Left renal cortex interstitium (tissue), 4 donors: ENCODE measurements at regions not wholly inside any gene's neighbourhood (a gene's known extent, or its start where the extent isn't known, plus 50 kb on each side); places are given as distances from the start of the nearest gene placed in this dataset.
"Not testable (repeated sequence)": the region's sequence is repeated elsewhere in the genome, so short reads cannot be mapped to it uniquely, and the experiment has no call there.

Experiments used
- DNase-seq, 4 donors: peaks; one replicate each; pipeline ENCODE4 v3.0.0-alpha.2; 2013; ENCODE audit warnings: low read depth in 4 of 4, low spot score in 2 of 4, missing footprints in 1 of 4

DNA sequence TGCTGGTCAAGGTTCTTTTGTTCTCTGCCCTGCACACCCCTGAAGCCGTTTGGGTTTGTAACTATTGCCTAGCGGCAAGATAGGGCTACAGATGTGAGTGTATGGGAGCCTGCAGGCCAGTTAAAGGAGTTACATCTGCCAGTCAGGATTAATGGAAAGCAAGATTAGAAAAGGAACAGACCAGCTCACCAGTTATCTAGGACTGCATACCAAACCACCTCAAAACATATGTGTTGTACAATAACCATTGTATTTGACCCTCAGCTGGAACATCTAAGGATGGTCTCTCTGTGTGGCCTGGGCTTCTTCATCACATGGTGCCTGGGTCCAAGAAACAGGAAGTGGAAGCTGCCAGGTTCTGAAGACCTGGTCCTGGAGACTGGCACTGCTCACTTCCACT lies 52.5 kb upstream of the FBXO28 start:
- DNase-seq: no peak

DNA sequence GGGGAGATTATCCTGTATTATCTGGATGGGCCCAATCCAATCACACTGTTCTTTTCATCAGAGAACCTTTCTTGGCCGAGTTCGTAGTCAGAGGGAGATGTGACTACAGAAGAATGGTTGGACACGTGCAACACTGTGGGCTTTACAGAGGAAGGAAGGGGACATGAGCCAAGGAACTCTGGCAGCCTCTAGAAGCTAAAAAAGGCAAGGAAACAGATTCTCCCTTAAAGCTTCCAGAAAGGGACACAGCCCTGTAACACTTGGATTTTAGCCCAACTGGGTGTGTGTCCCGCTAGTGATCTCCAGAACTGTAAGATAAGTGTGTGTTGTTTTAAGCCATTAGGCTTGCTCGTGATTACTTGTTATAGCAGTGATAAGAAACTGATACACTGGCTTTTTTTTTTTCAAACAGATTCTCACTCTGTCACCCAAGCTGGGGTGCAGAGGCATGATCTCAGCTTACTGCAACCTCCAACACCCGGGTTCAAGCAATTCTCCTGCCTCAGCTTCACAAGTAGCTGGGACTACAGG lies 53.9 kb upstream of the FBXO28 start:
- no peak for DNase-seq

DNA sequence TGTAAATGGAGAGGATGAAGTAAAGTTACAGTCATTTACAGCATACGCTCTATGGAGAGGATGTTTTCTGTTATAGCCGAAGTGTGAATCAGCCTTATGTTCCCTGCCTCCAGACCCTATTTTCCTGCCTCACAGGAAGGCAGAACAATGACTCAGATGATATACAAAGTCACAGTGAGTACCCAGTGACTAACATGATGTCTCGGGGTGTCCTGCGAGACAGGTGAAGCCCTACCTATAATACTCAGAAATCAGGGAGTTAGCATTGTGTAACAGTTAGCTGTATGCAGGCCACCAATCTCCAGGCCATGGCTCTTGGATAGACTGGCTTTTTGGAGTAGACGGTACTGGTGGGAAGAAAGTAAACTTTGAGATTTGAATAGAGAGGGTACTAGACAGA lies 55.6 kb upstream of the FBXO28 start:
- no peak for DNase-seq

DNA sequence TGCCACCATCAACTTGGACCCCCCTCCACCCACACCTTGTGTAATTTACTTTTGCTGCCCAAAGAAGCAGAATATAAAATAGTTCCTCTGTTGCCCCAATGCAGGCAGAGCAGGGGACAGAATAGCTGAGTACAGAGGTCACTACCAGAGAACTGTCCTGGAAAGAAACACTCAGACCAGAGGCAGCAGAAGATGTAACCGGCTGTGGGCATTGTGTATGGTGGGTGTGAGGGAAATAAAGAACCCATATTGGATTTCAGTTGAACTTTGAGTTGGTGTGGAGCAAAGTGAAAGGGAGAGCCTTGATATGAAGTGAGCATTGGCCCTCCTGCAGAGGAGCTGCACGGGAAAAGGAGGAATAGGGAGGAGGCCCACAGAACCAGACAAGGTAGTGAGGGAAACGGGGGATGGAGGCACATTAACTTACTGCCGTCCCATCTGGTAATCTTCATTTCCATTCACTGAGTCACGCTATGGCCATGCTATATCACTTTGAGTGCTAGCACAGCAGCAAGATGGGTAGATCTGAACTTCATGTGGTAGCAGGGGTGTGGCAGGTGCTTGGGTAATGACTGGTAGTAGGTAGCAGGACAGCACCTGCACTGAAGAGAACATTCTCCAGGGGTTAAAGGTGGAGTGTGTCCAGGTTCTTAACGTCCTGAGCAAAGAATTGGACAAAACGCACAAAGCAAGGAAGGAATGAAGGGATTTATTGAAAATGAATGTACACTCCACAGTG lies 56.3 kb upstream of the FBXO28 start:
- DNase-seq: no peak

DNA sequence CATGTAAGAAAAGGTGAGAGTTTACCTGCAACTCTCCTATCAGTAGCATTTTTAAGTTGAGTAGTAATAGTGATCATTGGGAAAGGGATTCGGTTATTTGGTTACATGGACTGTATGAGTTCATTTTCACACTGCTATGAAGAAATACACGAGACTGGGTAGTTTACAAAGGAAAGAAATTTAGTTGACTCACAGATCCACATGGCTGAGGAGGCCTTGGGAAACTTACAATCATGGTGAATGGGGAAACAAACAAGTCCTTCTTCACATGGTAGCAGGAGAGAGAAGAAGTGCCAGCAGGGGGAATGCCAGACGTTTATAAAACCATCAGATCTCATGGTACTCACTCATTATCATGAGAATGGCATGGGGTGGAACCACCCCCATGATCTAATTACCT lies 59.3 kb upstream of the FBXO28 start:
- no peak for DNase-seq

DNA sequence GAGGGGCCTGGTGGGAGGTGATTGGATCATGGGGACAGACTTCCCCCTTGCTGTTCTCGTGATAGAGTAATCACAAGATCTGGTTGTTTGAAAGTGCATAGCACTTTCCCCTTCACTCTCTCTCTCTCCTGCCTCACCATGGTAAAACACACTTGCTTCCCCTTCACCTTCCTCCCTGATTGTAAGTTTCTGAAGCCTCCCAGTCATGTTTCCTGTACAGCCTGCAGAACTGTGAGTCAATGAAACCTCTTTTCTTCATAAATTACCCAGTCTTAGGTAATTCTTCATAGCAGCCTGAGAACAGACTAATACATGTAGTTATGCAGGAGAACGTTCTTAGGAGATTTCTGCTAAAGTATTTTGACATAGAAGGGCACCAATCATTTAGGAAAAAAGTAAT lies 59.9 kb upstream of the FBXO28 start:
- DNase-seq: no peak

DNA sequence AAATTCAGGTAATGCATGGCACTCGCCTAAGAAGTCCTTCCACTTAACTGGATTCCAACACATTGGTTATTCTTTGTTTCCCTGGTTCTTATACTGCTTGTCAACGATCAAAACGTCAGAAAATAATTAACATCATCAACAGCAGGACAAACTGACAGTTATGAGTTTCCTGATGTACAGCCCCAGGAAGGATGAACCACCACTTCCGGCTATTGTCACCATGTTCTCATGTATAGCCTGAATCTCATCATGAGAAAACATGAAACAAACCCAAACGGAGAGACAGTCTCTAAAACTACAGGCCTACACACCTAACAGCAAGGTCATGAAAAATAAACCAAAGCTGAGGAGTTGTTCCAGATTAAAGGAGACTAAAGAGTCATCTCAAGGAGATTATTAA lies 60.5 kb upstream of the FBXO28 start:
- no peak for DNase-seq

DNA sequence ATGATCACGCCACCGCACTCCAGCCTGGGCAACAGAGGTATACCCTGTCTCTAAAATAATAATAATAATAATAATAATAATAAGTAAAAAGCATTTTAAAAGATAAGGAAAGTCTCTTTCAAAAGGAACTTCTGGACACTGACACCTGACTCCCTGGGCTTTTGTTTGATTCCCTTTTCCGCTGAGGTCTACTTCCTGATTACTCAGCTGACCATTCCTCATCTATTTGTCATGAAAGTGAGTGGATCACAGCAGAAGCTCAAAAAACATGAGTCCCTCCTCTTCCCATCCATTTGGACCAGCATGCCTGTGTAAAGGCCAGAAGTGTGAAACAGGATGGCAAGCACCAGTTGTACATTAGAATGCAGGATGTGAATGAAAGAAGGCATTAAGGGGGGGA lies 61.1 kb upstream of the FBXO28 start:
- DNase-seq: no peak

DNA sequence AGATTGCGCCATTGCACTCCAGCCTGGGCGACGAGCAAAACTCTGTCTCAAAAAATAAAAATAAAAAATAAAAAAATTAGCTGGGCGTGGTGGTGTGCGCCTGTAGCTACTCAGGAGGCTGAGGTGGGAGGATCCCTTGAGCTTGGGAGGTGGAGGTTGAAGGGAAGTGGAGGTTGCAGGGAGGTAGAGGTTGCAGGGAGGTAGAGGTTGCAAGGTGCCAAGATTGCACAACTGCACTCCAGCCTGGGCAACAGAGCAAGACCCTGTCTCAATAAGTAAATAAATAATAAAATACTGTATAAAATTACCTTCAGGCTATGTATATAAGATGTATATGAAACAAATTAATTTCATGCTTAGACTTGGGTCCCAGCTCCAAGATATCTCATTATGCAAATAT lies 62.1 kb upstream of the FBXO28 start:
- not testable (repeated sequence) for DNase-seq

DNA sequence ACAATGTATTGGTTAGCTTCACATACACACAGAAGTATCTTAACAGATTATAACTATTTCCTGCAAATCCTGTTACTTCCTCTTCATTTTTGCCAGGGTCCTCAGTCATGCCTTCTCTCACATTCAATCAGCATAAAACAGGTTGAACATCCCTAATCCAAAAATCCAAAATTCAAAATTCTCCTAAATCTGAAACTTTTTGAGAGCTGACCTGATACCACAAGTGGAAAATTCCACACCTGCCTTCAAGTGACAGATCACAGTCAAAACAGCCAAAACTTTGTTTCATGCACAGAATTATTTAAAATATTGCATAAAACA lies 62.9 kb upstream of the FBXO28 start:
- DNase-seq: no peak

DNA sequence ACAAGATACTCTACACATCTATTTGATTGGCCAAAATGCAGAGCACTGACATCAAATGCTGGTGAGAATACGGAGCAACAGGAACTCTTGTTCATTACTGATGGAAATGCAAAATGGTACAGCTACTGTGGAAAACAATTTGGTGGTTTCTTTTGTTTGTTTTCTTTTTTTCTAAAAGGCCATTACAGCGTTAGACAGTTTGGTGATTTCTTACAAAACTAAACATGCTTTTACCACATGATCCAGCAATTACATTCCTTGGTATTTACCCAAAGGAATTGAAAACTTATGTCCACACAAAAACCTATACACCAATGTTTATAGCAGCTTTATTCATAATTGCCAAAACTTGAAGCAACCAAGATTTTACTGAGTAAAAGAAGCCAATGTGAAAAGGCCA lies 66.4 kb upstream of the FBXO28 start:
- DNase-seq: no peak

DNA sequence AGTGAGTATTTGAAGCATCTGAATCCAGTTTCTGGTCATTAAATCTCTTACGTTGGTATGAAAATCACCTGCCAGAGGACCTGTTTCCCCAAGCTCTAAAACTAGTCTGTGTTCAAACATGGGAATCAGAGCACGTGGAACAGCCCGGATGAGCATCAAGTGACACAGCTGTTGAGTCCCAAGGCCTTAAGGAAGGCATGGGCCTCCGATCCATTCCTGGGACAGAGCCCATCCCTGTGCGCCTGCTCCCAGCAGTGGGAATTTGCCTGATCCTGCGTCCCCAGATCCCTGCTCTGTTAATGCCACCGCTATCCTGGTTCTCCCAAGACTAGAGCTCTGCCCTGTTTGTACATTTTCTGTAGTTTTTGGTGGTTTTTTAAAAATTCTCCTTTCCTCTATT lies 68.4 kb upstream of the FBXO28 start:
- DNase-seq: no peak

DNA sequence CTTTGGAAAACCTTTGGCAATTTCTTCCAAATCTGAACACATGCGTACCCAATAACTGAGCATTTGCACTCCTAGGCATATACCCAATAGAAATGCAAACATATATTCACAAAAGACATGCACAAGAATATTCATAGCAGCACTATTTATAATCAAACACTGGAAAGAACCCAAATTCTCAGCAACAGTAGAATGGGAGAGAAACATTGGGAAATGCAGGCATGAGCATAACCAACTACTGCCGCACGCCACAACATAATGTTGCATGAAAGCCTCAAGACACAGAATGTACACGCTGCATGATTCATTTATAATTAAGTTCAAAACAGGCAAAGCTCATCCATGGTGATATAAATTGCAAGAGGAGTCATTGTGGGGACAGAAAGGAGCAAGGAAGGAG lies 69.5 kb upstream of the FBXO28 start:
- no peak for DNase-seq

DNA sequence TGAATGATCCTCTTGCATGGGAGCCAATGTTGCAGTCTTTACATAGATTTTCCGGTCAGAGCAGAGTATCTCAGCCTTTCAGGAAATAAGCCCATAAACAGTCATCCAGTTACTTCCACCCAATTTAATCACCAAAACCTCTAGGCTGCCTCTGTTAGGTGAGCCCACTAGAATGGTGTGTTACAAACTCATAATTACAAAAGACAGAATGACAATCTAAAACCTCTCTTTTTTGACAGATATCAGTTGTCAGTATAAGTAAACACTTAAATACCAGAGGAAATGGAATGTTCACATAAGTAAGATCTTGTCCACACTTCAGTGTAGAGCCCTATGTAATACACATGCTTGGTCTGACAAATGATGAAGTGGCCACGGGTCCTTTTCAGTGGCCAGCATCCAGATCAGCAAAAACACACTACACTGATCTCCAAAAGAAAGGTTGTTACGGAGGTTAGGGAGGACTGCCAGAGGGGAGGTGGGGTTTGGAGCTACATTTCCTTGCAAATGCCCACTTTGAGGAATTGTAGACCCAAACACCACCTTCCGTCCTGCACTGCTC lies 71.3 kb upstream of the FBXO28 start:
- DNase-seq: no peak

DNA sequence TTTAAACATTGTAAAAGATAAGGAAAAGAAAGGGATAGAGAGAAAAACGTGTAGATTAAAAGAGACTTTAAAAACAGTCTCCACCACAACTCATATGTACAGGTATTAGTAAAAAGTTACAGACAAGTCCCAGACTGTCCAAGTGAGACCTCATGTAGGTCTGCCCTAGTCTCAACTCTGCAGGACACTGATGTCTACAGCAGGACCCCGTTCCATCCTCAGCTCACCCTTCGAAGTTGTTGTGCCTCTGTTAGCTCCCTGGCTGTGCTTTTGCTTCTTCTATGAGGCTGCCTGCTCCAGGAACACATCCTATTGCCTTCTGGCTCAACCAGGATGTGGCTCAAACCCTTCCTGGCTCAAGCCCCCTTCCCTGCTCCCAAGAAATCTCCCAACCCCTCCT lies 72.9 kb upstream of the FBXO28 start:
- no peak for DNase-seq

DNA sequence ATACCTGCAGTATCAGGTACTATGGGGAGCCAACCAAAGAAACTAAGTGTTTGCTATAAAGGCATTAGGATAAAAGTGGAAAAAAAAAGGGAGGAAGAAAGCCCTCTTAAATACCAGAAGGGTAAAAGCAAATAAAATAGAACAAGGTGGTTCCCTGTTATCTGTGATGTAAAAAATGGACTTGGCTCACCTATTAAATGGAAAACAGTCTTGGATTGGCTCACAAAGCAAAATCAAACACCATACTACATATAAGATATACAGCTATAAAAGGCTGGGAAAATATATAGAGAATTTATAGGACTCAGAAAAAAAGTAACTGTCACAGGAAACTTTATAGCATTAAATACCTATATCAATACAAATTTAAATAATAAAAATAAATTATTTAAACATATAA lies 73.5 kb upstream of the FBXO28 start:
- not testable (repeated sequence) for DNase-seq

DNA sequence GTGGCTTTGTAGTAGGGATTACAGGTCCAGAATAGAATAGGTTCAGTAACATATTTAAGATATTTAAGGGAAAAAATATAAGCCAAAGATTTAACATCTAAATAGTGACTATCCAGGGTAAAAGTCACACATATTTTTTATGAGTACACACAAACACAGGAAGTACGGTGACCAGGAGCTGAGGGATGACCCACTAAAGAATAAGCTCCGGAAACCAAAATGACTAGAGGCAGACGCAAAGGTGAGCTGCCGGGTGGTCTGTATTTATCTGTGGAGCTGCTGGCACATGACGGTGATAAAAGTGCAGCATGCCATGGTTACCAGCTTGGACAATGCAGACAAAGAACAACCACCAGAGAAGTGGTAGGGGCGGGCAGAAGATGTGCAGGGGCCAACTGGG lies 73.9 kb upstream of the FBXO28 start:
- not testable (repeated sequence) for DNase-seq

DNA sequence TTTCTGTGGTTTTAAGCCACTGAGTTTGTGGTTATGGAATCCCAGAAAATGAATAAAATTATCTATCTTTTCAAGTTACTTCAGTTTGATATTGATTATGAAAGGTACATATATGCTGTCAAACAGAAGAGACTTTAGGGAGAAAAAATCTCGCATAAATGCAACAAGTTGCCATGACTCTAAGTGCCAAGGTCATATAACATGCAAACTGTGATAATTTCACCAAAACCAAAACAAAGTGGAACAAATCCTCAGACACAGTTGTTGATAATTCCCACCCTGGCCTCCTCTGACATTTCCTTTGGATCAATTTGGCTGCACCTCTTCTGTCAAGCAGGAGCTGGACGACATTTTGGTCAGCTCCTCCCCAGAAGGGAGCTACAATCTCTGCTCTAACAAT lies 75.1 kb upstream of the FBXO28 start:
- DNase-seq: not testable (repeated sequence)

DNA sequence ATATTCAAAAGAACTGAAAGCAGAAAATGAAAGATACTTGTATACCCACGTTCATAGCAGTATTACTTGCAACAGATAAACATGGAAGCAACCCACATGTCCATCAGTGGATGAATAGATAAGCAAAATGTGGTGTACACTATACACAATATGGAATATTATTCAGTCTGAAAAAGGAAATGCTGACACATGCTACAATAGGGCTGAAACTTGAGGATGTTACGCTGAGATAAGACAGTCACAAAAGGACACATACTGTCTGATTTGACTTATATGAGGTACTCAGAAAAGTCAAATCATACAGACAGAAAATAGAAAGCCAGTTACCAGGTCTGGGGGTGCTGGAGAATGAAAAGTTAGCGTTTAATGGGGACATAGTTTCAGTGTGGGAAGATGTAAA lies 76.5 kb upstream of the FBXO28 start:
- DNase-seq: not testable (repeated sequence)

DNA sequence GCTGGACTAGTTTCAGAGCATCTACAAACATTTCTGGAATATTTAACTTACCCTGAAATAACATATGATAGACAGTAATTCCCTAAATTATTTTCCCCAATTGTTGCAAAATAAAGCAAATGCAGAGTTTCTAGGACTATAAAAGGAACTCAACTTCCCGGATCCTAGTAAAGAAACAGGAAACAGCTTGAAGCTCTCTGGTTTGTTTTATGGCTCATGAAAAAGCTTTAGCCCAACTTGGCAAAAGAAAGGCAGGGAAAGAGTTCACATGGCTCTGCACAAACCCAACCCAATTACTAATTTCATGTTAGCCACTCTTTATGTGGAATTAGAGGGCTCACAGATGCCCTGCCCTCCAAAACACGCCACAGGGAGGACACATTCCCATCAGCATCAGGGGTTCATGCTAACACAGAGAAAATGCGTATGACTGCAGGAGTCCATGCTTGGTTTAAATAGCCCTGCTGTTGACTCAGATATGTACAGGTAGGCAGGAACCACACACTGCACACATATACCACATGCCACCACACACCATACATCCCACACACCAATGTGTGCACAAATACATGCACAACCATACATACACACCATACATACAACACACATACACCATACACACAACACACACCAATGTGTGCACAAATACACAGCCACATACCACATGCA lies 81.2 kb upstream of the FBXO28 start:
- not testable (repeated sequence) for DNase-seq

DNA sequence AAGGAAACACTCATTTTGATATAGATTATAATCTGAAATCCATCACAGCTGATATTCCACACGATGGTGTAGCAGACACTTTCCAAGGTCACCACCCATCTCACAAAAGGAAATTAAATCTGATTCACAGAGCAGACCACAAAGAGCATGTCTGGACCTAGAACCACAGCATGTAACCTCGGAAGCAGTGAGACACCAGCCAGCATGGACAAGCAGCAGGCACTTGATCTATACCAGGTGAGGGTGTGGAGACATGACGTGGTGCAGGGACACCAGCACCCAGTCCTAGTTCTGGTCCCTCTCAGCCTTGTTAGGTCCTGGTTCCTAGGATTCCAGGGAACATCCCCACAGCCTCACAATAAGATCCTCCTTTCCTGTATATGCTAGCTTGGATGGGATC lies 81.9 kb upstream of the FBXO28 start:
- DNase-seq: not testable (repeated sequence)

DNA sequence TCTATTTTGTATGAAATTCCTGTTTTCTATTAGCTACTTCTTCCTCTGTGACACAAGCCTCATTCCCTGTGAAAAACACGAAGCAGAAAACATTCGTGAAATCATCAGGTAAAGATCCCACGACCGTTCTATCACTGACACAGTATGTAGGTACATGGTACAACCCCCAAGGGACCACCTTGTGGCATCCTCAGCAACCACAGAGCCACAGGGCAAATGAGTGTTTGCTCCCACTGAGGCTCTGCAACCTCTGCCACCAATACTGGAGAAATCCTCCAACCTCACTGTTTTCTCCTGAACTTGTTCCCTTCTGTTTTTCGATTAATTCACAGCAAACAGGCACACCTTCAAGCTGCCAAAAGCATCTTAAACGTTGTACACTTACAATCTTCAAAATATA lies 83.7 kb upstream of the FBXO28 start:
- not testable (repeated sequence) for DNase-seq
